OCI-LY7 (cell line): ENCODE measurements at regions not wholly inside any gene's neighbourhood (a gene's known extent, or its start where the extent isn't known, plus 50 kb on each side); places are given as distances from the start of the nearest gene placed in this dataset.

Experiments
- BruUV-seq: library from RNA; stranded (reverse); fragments of 400-500 nt; replicated peaks from 2 replicates; lab custom pipeline; 2021; lab: Mats Ljungman, UMichigan
- CTCF ChIA-PET: fragments of 300-600 bp; sonication (Branson Sonifier 250); formaldehyde crosslinking; loops from one replicate; lab custom pipeline; 2022; ENCODE audit warnings: antibody characterized with exemption; ENCODE audit not compliant: unreplicated experiment; lab: Charles Lee
- POLR2A ChIA-PET: fragments of 300-600 bp; sonication (Branson Sonifier 250); formaldehyde crosslinking; loops from one replicate; lab custom pipeline; 2022; ENCODE audit warnings: antibody characterized with exemption; lab: Charles Lee
- DNase-seq: peaks from one replicate; pipeline ENCODE4 v3.0.0-alpha.2; 2015; ENCODE audit warnings: low spot score
- H2AFZ ChIP-seq: fragments of 200-600 bp; sonication (generic), shearing (Covaris generic); 2 replicates; pipeline ENCODE4 v1.6.1; 2014; ENCODE audit warnings: mild to moderate bottlenecking, antibody characterized with exemption, low read length, moderate library complexity
- H3K27ac ChIP-seq: fragments of 200-600 bp; sonication (generic); 2 replicates; pipeline ENCODE4 v1.5.1; 2014; ENCODE audit warnings: mixed run types, low read depth, mild to moderate bottlenecking, moderate library complexity, low read length, inconsistent platforms; ENCODE audit not compliant: poor library complexity, severe bottlenecking
- H3K36me3 ChIP-seq: fragments of 200-600 bp; sonication (generic); 2 replicates; pipeline ENCODE4 v1.6.1; 2014; ENCODE audit warnings: mild to moderate bottlenecking, antibody characterized with exemption, low read length, moderate library complexity, mixed read lengths; ENCODE audit not compliant: insufficient read depth
- H3K4me1 ChIP-seq: fragments of 200-600 bp; sonication (generic); 2 replicates; pipeline ENCODE4 v1.5.1; 2014; ENCODE audit warnings: mild to moderate bottlenecking, low read length; ENCODE audit not compliant: insufficient read depth, poor library complexity, severe bottlenecking
- H3K4me2 ChIP-seq: fragments of 200-600 bp; sonication (generic); 2 replicates; pipeline ENCODE4 v1.6.1; 2014; ENCODE audit warnings: mild to moderate bottlenecking, low read length
- H3K4me3 ChIP-seq: fragments of 200-600 bp; sonication (generic); 2 replicates; pipeline ENCODE4 v1.5.1; 2014; ENCODE audit warnings: mild to moderate bottlenecking, low read depth, low read length; ENCODE audit not compliant: poor library complexity, severe bottlenecking
- H3K79me2 ChIP-seq: fragments of 200-600 bp; sonication (generic); 2 replicates; pipeline ENCODE4 v1.6.1; 2016; ENCODE audit warnings: low read depth, mild to moderate bottlenecking, low read length, moderate library complexity, mixed read lengths; ENCODE audit not compliant: insufficient read depth
- H3K9me2 ChIP-seq: fragments of 200-600 bp; sonication (generic); 2 replicates; pipeline ENCODE4 v1.6.1; 2016; ENCODE audit warnings: mild to moderate bottlenecking, low read length, mixed read lengths; ENCODE audit not compliant: insufficient read depth
- H3K9me3 ChIP-seq: fragments of 200-600 bp; sonication (generic); 2 replicates; pipeline ENCODE4 v1.6.1; 2014; ENCODE audit warnings: mild to moderate bottlenecking, mixed run types, low read length, mixed read lengths
- H4K20me1 ChIP-seq: fragments of 200-600 bp; sonication (generic); 2 replicates; pipeline ENCODE4 v1.6.1; 2014; ENCODE audit warnings: mild to moderate bottlenecking, antibody characterized with exemption, low read length, moderate library complexity, mixed read lengths; ENCODE audit not compliant: insufficient read depth
- EZH2phosphoT487 ChIP-seq: fragments of 200-600 bp; sonication (generic); IDR thresholded peaks from 2 replicates; pipeline ENCODE4 v1.6.1; 2018; ENCODE audit warnings: low read depth, borderline replicate concordance, mild to moderate bottlenecking, mixed run types, antibody characterized with exemption, low read length, moderate library complexity, mixed read lengths
- intact Hi-C: fragments of 100-400 bp; cut with micrococcal nuclease; formaldehyde crosslinking; loops from one replicate; pipeline ENCODE4 v1.10.0; 2022; ENCODE audit not compliant: unreplicated experiment
- TF ChIP-seq, protein P1 (sequence below): fragments of 200-600 bp; sonication (generic); conservative IDR thresholded peaks from 2 replicates; pipeline ENCODE4 v1.5.1; 2014; ENCODE audit warnings: mild to moderate bottlenecking, antibody characterized with exemption, low read length, moderate library complexity, mixed read lengths

DNA sequence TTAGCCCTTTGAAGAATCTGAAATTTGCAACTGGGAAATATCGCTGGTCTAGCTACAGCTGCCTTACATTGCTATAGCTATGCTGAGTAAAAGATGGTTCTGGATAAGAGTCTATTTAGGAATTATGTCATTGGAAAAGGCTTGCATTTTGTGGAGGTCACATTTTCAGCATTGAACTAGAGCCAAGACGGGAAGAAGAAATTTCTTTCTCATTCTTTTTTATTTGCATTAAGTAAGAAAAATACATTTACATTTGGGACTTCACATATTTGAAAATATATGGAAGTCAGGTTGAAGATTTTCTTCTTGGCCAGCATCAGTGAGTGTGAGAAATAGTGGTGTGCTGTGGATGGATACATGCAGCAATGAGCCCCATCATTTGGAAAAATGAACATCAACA, 291.6 kb downstream of the PTBP2 start:
- TF ChIP-seq, protein P1, sequence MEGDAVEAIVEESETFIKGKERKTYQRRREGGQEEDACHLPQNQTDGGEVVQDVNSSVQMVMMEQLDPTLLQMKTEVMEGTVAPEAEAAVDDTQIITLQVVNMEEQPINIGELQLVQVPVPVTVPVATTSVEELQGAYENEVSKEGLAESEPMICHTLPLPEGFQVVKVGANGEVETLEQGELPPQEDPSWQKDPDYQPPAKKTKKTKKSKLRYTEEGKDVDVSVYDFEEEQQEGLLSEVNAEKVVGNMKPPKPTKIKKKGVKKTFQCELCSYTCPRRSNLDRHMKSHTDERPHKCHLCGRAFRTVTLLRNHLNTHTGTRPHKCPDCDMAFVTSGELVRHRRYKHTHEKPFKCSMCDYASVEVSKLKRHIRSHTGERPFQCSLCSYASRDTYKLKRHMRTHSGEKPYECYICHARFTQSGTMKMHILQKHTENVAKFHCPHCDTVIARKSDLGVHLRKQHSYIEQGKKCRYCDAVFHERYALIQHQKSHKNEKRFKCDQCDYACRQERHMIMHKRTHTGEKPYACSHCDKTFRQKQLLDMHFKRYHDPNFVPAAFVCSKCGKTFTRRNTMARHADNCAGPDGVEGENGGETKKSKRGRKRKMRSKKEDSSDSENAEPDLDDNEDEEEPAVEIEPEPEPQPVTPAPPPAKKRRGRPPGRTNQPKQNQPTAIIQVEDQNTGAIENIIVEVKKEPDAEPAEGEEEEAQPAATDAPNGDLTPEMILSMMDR = no peak
- no peak for TF ChIP-seq EZH2phosphoT487
- Histone ChIP-seq H3K79me2 (no peaks in the 10 kb centered on the region), H3K4me2 (no peak overlapping the region), H3K27ac (no peak overlapping the region), H3K9me2 (no peaks in the 10 kb centered on the region), H3K4me3 (no peak overlapping the region), H2AFZ (no peak overlapping the region), H3K9me3 (no peaks in the 10 kb centered on the region), H3K4me1 (no peaks in the 10 kb centered on the region), H4K20me1 (no peaks in the 10 kb centered on the region), H3K36me3 (no peaks in the 10 kb centered on the region)
- no TSS peak for BruUV-seq
- CTCF ChIA-PET = no interaction called here
- POLR2A ChIA-PET = no interaction called here
- DNase-seq = no peak
- intact Hi-C loops = no loop called here

DNA sequence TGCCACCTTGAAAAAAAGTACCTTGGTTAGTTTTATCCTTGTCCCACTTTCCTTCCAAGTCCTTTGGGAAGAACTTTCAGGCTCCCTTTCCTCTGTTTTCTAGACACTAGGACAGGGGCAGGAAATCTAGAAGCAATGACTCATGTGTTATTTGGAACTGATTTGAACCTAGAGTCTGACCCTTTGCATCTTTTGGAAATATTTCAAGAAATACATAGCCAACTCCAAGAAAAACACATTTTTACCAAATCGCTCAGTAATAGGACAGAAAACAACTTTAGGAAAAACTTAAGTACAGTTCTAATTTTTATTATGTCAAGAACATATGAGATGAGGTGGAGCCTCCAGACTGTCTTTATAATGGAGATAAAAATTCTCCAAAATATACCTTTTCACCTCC, 292.4 kb downstream of the PTBP2 start:
- Histone ChIP-seq H3K4me1 (no peaks in the 10 kb centered on the region), H3K79me2 (no peaks in the 10 kb centered on the region), H3K4me2 (no peak overlapping the region), H3K9me2 (no peaks in the 10 kb centered on the region), H2AFZ (no peak overlapping the region), H4K20me1 (no peaks in the 10 kb centered on the region), H3K4me3 (no peak overlapping the region), H3K9me3 (no peaks in the 10 kb centered on the region), H3K27ac (no peak overlapping the region), H3K36me3 (no peaks in the 10 kb centered on the region)
- CTCF ChIA-PET = no interaction called here
- POLR2A ChIA-PET = no interaction called here
- no peak for DNase-seq
- intact Hi-C loops = no loop called here
- BruUV-seq = no TSS peak
- TF ChIP-seq, protein P1 = no peak
- no peak for TF ChIP-seq EZH2phosphoT487

DNA sequence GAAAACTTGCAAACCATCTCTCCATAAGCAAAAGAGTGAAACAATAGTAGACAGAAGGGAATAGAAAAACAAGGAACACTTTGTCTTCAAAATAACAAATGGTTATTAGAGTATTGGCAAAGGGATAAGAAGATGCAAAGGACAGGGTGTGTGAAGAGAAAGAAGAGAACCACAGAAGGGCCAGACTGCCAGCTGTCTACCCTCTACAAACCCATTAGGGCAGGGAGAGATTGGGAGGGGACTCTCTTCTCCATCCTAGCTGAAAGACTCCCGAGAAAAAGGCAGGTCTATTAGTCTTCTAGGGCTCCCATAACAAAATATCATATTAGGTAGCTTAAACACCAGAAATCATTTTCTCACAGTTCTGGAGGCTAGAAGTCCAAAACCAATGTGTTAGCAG, 292.8 kb downstream of the PTBP2 start:
- H3K4me1 ChIP-seq = no peaks in the 10 kb centered on the region
- H3K4me2 ChIP-seq = no peak overlapping the region
- BruUV-seq = no TSS peak
- H3K9me2 ChIP-seq = no peaks in the 10 kb centered on the region
- no peak overlapping the region for H3K4me3 ChIP-seq
- no peaks in the 10 kb centered on the region for H4K20me1 ChIP-seq
- CTCF ChIA-PET = no interaction called here
- H2AFZ ChIP-seq = no peak overlapping the region
- no peak overlapping the region for H3K27ac ChIP-seq
- H3K36me3 ChIP-seq = no peaks in the 10 kb centered on the region
- no peak for TF ChIP-seq EZH2phosphoT487
- TF ChIP-seq, protein P1 = no peak
- H3K9me3 ChIP-seq = no peaks in the 10 kb centered on the region
- POLR2A ChIA-PET = no interaction called here
- intact Hi-C loops = no loop called here
- no peak for DNase-seq
- H3K79me2 ChIP-seq = no peaks in the 10 kb centered on the region
